NCI-H1694 treated with DMSO at 0.1 percent for 48 hours (cell line): ENCODE measurements at regions not wholly inside any gene's neighbourhood (a gene's known extent, or its start where the extent isn't known, plus 50 kb on each side); places are given as distances from the start of the nearest gene placed in this dataset.
A peak's percentile ranks its signal among the peaks of the same experiment; 100 is the strongest.
"Not testable (repeated sequence)": the region's sequence is repeated elsewhere in the genome, so short reads cannot be mapped to it uniquely, and the experiment has no call there.

ENCODE experiments used
- DNase-seq: peaks from one replicate; lab custom pipeline; 2025; lab: John Stamatoyannopoulos, UW

GRCh38 chr4:16450724-16451123, 224.5 kb upstream of the TAPT1 start:
- no peak for DNase-seq

- DNase-seq = no peak
Measured at GRCh38 chr4:16450031-16450430, 223.8 kb upstream of the TAPT1 start.

GRCh38 chr4:16449406-16449805, 223.1 kb upstream of the TAPT1 start:
- no peak for DNase-seq

GRCh38 chr4:16448241-16448840, 222.1 kb upstream of the TAPT1 start:
- DNase-seq = no peak

- peak; percentile 6 for DNase-seq
Measured at GRCh38 chr4:16443504-16444088, 217.3 kb upstream of the TAPT1 start.

- DNase-seq = no peak
Measured at GRCh38 chr4:16442296-16442695, 216.0 kb upstream of the TAPT1 start.

- DNase-seq = no peak
Measured at GRCh38 chr4:16439768-16440167, 213.5 kb upstream of the TAPT1 start.

GRCh38 chr4:16438986-16439385, 212.7 kb upstream of the TAPT1 start:
- DNase-seq = no peak

- DNase-seq = no peak
Measured at GRCh38 chr4:16437836-16438235, 211.6 kb upstream of the TAPT1 start.

GRCh38 chr4:16431866-16432265, 205.6 kb upstream of the TAPT1 start:
- no peak for DNase-seq

- no peak for DNase-seq
Measured at GRCh38 chr4:16418814-16419213, 192.5 kb upstream of the TAPT1 start.

GRCh38 chr4:16417198-16417597, 190.9 kb upstream of the TAPT1 start:
- DNase-seq = no peak

- DNase-seq = no peak
Measured at GRCh38 chr4:16416601-16417000, 190.3 kb upstream of the TAPT1 start.

GRCh38 chr4:16415751-16416150, 189.5 kb upstream of the TAPT1 start:
- no peak for DNase-seq

- no peak for DNase-seq
Measured at GRCh38 chr4:16413814-16414555, 187.7 kb upstream of the TAPT1 start.

GRCh38 chr4:16411501-16412085, 185.3 kb upstream of the TAPT1 start:
- no peak for DNase-seq

- not testable (repeated sequence) for DNase-seq
Measured at GRCh38 chr4:16393216-16393615, 166.9 kb upstream of the TAPT1 start.

- DNase-seq = no peak
Measured at GRCh38 chr4:16391196-16391595, 164.9 kb upstream of the TAPT1 start.

GRCh38 chr4:16387448-16387847, 161.2 kb upstream of the TAPT1 start:
- no peak for DNase-seq

- DNase-seq = no peak
Measured at GRCh38 chr4:16386711-16387320, 160.5 kb upstream of the TAPT1 start.

- no peak for DNase-seq
Measured at GRCh38 chr4:16384576-16384975, 158.3 kb upstream of the TAPT1 start.

- no peak for DNase-seq
Measured at GRCh38 chr4:16382571-16382970, 156.3 kb upstream of the TAPT1 start.

GRCh38 chr4:16377887-16378286, 151.6 kb upstream of the TAPT1 start:
- DNase-seq = no peak
